IPS-15b (cell line): ENCODE measurements at regions not wholly inside any gene's neighbourhood (a gene's known extent, or its start where the extent isn't known, plus 50 kb on each side); places are given as distances from the start of the nearest gene placed in this dataset.

Source experiments
- H3K27me3 ChIP-seq: one replicate; pipeline ENCODE4 v1.6.1; 2013; ENCODE audit warnings: low read length; ENCODE audit not compliant: control insufficient read depth, insufficient read depth
- H3K36me3 ChIP-seq: one replicate; pipeline ENCODE4 v1.6.1; 2013; ENCODE audit warnings: low read length; ENCODE audit not compliant: control insufficient read depth, insufficient read depth
- H3K4me1 ChIP-seq: one replicate; pipeline ENCODE4 v1.6.1; 2013; ENCODE audit warnings: mild to moderate bottlenecking, low read length; ENCODE audit not compliant: control insufficient read depth, insufficient read depth
- H3K4me3 ChIP-seq: one replicate; pipeline ENCODE4 v1.5.1; 2013; ENCODE audit warnings: low read depth, low read length
- H3K9ac ChIP-seq: one replicate; pipeline ENCODE4 v1.6.1; 2013; ENCODE audit warnings: low read depth, mild to moderate bottlenecking, low read length
- H3K9me3 ChIP-seq: one replicate; pipeline ENCODE4 v1.6.1; 2013; ENCODE audit warnings: mild to moderate bottlenecking, low read length; ENCODE audit not compliant: control insufficient read depth, insufficient read depth

GRCh38 chr5:9930156-9930555, 300.0 kb upstream of the TAS2R1 start:
- H3K4me1 ChIP-seq, result peaks cover 4% of the 10 kb centered on the region
- H3K9me3 ChIP-seq, result no peaks in the 10 kb centered on the region
- H3K27me3 ChIP-seq, result no peaks in the 10 kb centered on the region
- H3K36me3 ChIP-seq, result no peaks in the 10 kb centered on the region
- no peak overlapping the region for H3K4me3 ChIP-seq
- no peak overlapping the region for H3K9ac ChIP-seq

- H3K4me3 ChIP-seq, result no peak overlapping the region
- no peaks in the 10 kb centered on the region for H3K27me3 ChIP-seq
- peaks cover 3% of the 10 kb centered on the region for H3K9me3 ChIP-seq
- peaks cover 4% of the 10 kb centered on the region for H3K4me1 ChIP-seq
- H3K36me3 ChIP-seq, result no peaks in the 10 kb centered on the region
- H3K9ac ChIP-seq, result no peak overlapping the region
Measured at GRCh38 chr5:9928326-9928725, 298.2 kb upstream of the TAS2R1 start.

- peaks cover 4% of the 10 kb centered on the region for H3K4me1 ChIP-seq
- no peak overlapping the region for H3K4me3 ChIP-seq
- peaks cover 6% of the 10 kb centered on the region for H3K9me3 ChIP-seq
- H3K9ac ChIP-seq, result no peak overlapping the region
- H3K27me3 ChIP-seq, result no peaks in the 10 kb centered on the region
- H3K36me3 ChIP-seq, result no peaks in the 10 kb centered on the region
Measured at GRCh38 chr5:9927521-9927997, 297.4 kb upstream of the TAS2R1 start.

GRCh38 chr5:9927106-9927505, 297.0 kb upstream of the TAS2R1 start:
- Histone ChIP-seq H3K4me1 (peaks cover 4% of the 10 kb centered on the region), H3K4me3 (no peak overlapping the region), H3K9me3 (peaks cover 6% of the 10 kb centered on the region), H3K27me3 (no peaks in the 10 kb centered on the region), H3K9ac (no peak overlapping the region), H3K36me3 (no peaks in the 10 kb centered on the region)

- peaks cover 4% of the 10 kb centered on the region for H3K4me1 ChIP-seq
- no peak overlapping the region for H3K4me3 ChIP-seq
- no peak overlapping the region for H3K9ac ChIP-seq
- no peaks in the 10 kb centered on the region for H3K36me3 ChIP-seq
- H3K27me3 ChIP-seq, result no peaks in the 10 kb centered on the region
- H3K9me3 ChIP-seq, result peaks cover 6% of the 10 kb centered on the region
Measured at GRCh38 chr5:9924614-9925013, 294.5 kb upstream of the TAS2R1 start.

GRCh38 chr5:9922719-9923118, 292.6 kb upstream of the TAS2R1 start:
- peaks cover 4% of the 10 kb centered on the region for H3K4me1 ChIP-seq
- no peak overlapping the region for H3K4me3 ChIP-seq
- no peaks in the 10 kb centered on the region for H3K27me3 ChIP-seq
- no peak overlapping the region for H3K9ac ChIP-seq
- H3K9me3 ChIP-seq, result peaks cover 6% of the 10 kb centered on the region
- no peaks in the 10 kb centered on the region for H3K36me3 ChIP-seq

GRCh38 chr5:9920697-9921096, 290.5 kb upstream of the TAS2R1 start:
- Histone ChIP-seq H3K4me1 (no peaks in the 10 kb centered on the region), H3K9ac (no peak overlapping the region), H3K27me3 (no peaks in the 10 kb centered on the region), H3K36me3 (no peaks in the 10 kb centered on the region), H3K9me3 (peaks cover 6% of the 10 kb centered on the region), H3K4me3 (no peak overlapping the region)

GRCh38 chr5:9919306-9920030, 289.3 kb upstream of the TAS2R1 start:
- Histone ChIP-seq H3K27me3 (no peaks in the 10 kb centered on the region), H3K36me3 (no peaks in the 10 kb centered on the region), H3K9ac (no peak overlapping the region), H3K4me3 (no peak overlapping the region), H3K9me3 (peaks cover 6% of the 10 kb centered on the region), H3K4me1 (no peaks in the 10 kb centered on the region)

- Histone ChIP-seq H3K9me3 (no peaks in the 10 kb centered on the region), H3K27me3 (no peaks in the 10 kb centered on the region), H3K9ac (no peak overlapping the region), H3K4me3 (no peak overlapping the region), H3K4me1 (no peaks in the 10 kb centered on the region), H3K36me3 (no peaks in the 10 kb centered on the region)
Measured at GRCh38 chr5:9905661-9906060, 275.5 kb upstream of the TAS2R1 start.

GRCh38 chr5:9903801-9904200, 273.6 kb upstream of the TAS2R1 start:
- Histone ChIP-seq H3K4me3 (no peak overlapping the region), H3K27me3 (no peaks in the 10 kb centered on the region), H3K36me3 (no peaks in the 10 kb centered on the region), H3K9ac (no peak overlapping the region), H3K9me3 (no peaks in the 10 kb centered on the region), H3K4me1 (no peaks in the 10 kb centered on the region)

- Histone ChIP-seq H3K36me3 (no peaks in the 10 kb centered on the region), H3K4me3 (no peak overlapping the region), H3K27me3 (no peaks in the 10 kb centered on the region), H3K9me3 (no peaks in the 10 kb centered on the region), H3K9ac (no peak overlapping the region), H3K4me1 (no peaks in the 10 kb centered on the region)
Measured at GRCh38 chr5:9898319-9898718, 268.2 kb upstream of the TAS2R1 start.

- Histone ChIP-seq H3K36me3 (no peaks in the 10 kb centered on the region), H3K27me3 (no peaks in the 10 kb centered on the region), H3K4me1 (no peaks in the 10 kb centered on the region), H3K9ac (no peak overlapping the region), H3K9me3 (no peaks in the 10 kb centered on the region), H3K4me3 (no peak overlapping the region)
Measured at GRCh38 chr5:9895302-9895645, 265.1 kb upstream of the TAS2R1 start.
